ENCODE measurements at regions not wholly inside any gene's neighbourhood (a gene's known extent, or its start where the extent isn't known, plus 50 kb on each side); places are given as distances from the start of the nearest gene placed in this dataset.
"Not testable (repeated sequence)": the region's sequence is repeated elsewhere in the genome, so short reads cannot be mapped to it uniquely, and the experiment has no call there.

DNA sequence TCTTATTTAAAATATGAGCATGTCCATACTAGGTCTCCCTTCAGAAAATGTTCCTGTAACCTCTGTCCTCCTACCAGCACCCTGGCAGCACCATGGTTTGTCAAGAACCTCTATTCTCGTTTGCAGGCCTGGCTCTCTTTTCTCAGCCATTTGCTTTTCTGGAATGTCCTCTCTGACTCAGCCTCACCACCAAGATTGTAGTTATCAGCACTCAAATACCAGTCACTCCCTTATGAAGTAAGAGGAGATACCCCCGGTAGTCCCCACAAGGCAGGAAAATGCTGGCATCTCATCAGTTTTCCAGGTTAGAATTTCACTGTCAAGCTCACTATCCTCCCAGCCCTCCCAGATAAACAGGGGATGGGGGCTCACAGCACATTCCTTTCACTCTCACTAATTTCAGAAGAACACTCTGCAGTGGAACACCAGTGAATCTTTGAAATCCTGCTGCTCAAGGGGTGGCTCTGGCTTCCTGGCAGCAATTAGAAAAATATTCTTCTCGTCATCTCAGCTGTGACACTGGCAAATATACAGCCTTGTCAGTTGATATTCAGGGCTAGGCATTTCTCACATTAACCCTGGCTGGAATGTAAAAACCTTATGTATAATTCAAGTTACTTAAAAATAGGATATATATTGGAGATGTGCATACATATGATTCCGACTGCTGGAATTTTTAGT lies 129.2 kb downstream of the TBX18 start:
- no peaks in the 10 kb centered on the region for H3K36me3 ChIP-seq (ENCODE audit: control insufficient read depth in 2 of 2, extremely low read depth in 1 of 2, insufficient read depth in 2 of 2, low read length in 2 of 2)
- DNase-seq (ENCODE audit: low read depth, low spot score) (no peak), FAIRE-seq (no peak)
- H3K9ac ChIP-seq (ENCODE audit: control insufficient read depth, extremely low read depth, insufficient read depth, low read length) = no peak overlapping the region
- no peak for TF ChIP-seq EZH2 (IDR thresholded peaks at IDR 0.05; ENCODE audit: low read length)
- TF ChIP-seq, protein P1, sequence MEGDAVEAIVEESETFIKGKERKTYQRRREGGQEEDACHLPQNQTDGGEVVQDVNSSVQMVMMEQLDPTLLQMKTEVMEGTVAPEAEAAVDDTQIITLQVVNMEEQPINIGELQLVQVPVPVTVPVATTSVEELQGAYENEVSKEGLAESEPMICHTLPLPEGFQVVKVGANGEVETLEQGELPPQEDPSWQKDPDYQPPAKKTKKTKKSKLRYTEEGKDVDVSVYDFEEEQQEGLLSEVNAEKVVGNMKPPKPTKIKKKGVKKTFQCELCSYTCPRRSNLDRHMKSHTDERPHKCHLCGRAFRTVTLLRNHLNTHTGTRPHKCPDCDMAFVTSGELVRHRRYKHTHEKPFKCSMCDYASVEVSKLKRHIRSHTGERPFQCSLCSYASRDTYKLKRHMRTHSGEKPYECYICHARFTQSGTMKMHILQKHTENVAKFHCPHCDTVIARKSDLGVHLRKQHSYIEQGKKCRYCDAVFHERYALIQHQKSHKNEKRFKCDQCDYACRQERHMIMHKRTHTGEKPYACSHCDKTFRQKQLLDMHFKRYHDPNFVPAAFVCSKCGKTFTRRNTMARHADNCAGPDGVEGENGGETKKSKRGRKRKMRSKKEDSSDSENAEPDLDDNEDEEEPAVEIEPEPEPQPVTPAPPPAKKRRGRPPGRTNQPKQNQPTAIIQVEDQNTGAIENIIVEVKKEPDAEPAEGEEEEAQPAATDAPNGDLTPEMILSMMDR (optimal IDR thresholded peaks at IDR 0.05 in 1 of 3, IDR thresholded peaks at IDR 0.05 in 1 of 3, conservative IDR thresholded peaks at IDR 0.05 in 1 of 3; ENCODE audit: extremely low read depth in 1 of 3, insufficient read depth in 2 of 3, low read length in 3 of 3) = no peak
- dilution Hi-C loops (cut with MboI; ENCODE audit: extremely low pct_ligation_motif_present, low sequenced_read_pairs) = no loop called here
- no peaks in the 10 kb centered on the region for H3K79me2 ChIP-seq (ENCODE audit: control insufficient read depth, insufficient read depth, low read length)
- H3K4me2 ChIP-seq (ENCODE audit: control insufficient read depth, extremely low read depth, insufficient read depth, low read depth, low read length) = no peak overlapping the region
- no peak overlapping the region for H3K4me3 ChIP-seq (ENCODE audit: control insufficient read depth in 2 of 3, extremely low read depth in 1 of 3, insufficient read depth in 2 of 3, low read depth in 1 of 3, low read length in 3 of 3)
- no peaks in the 10 kb centered on the region for H3K9me3 ChIP-seq (ENCODE audit: control insufficient read depth, low read depth, low read length)
- no peaks in the 10 kb centered on the region for H4K20me1 ChIP-seq (ENCODE audit: control insufficient read depth, extremely low read depth, insufficient read depth, low read length)
- H3K27ac ChIP-seq (ENCODE audit: control insufficient read depth, insufficient read depth, low read length) = no peak overlapping the region
- H2AFZ ChIP-seq (ENCODE audit: control insufficient read depth, low read length) = no peak overlapping the region
- no peaks in the 10 kb centered on the region for H3K9me1 ChIP-seq (ENCODE audit: control insufficient read depth, extremely low read depth, insufficient read depth, low read length)
- H3K4me1 ChIP-seq (ENCODE audit: control insufficient read depth, extremely low read depth, insufficient read depth, low read length) = no peaks in the 10 kb centered on the region
- H3K27me3 ChIP-seq (ENCODE audit: control insufficient read depth, extremely low read depth, insufficient read depth, low read length) = no peaks in the 10 kb centered on the region

- no peaks in the 10 kb centered on the region for H3K27me3 ChIP-seq (ENCODE audit: control insufficient read depth, extremely low read depth, insufficient read depth, low read length)
- H3K9me1 ChIP-seq (ENCODE audit: control insufficient read depth, extremely low read depth, insufficient read depth, low read length) = no peaks in the 10 kb centered on the region
- no peak overlapping the region for H3K4me2 ChIP-seq (ENCODE audit: control insufficient read depth, extremely low read depth, insufficient read depth, low read depth, low read length)
- dilution Hi-C loops (cut with MboI; ENCODE audit: extremely low pct_ligation_motif_present, low sequenced_read_pairs) = no loop called here
- DNase-seq (ENCODE audit: low read depth, low spot score) = no peak
- H3K36me3 ChIP-seq (ENCODE audit: control insufficient read depth in 2 of 2, extremely low read depth in 1 of 2, insufficient read depth in 2 of 2, low read length in 2 of 2) = no peaks in the 10 kb centered on the region
- FAIRE-seq = no peak
- H4K20me1 ChIP-seq (ENCODE audit: control insufficient read depth, extremely low read depth, insufficient read depth, low read length) = no peaks in the 10 kb centered on the region
- no peak overlapping the region for H3K9ac ChIP-seq (ENCODE audit: control insufficient read depth, extremely low read depth, insufficient read depth, low read length)
- H3K9me3 ChIP-seq (ENCODE audit: control insufficient read depth, low read depth, low read length) = no peaks in the 10 kb centered on the region
- no peak overlapping the region for H2AFZ ChIP-seq (ENCODE audit: control insufficient read depth, low read length)
- no peaks in the 10 kb centered on the region for H3K79me2 ChIP-seq (ENCODE audit: control insufficient read depth, insufficient read depth, low read length)
- TF ChIP-seq, protein P1 (optimal IDR thresholded peaks at IDR 0.05 in 1 of 3, IDR thresholded peaks at IDR 0.05 in 1 of 3, conservative IDR thresholded peaks at IDR 0.05 in 1 of 3; ENCODE audit: extremely low read depth in 1 of 3, insufficient read depth in 2 of 3, low read length in 3 of 3) = no peak
- no peak for TF ChIP-seq EZH2 (IDR thresholded peaks at IDR 0.05; ENCODE audit: low read length)
- no peaks in the 10 kb centered on the region for H3K4me1 ChIP-seq (ENCODE audit: control insufficient read depth, extremely low read depth, insufficient read depth, low read length)
- H3K27ac ChIP-seq (ENCODE audit: control insufficient read depth, insufficient read depth, low read length) = no peak overlapping the region
- H3K4me3 ChIP-seq (ENCODE audit: control insufficient read depth in 2 of 3, extremely low read depth in 1 of 3, insufficient read depth in 2 of 3, low read depth in 1 of 3, low read length in 3 of 3) = no peak overlapping the region
Measured at GRCh38 chr6:84633771-84634170, 130.6 kb downstream of the TBX18 start.

- H3K27ac ChIP-seq (ENCODE audit: control insufficient read depth, insufficient read depth, low read length); H3K4me3 ChIP-seq (ENCODE audit: control insufficient read depth in 2 of 3, extremely low read depth in 1 of 3, insufficient read depth in 2 of 3, low read depth in 1 of 3, low read length in 3 of 3); H2AFZ ChIP-seq (ENCODE audit: control insufficient read depth, low read length); H4K20me1 ChIP-seq (ENCODE audit: control insufficient read depth, extremely low read depth, insufficient read depth, low read length); H3K27me3 ChIP-seq (ENCODE audit: control insufficient read depth, extremely low read depth, insufficient read depth, low read length); H3K79me2 ChIP-seq (ENCODE audit: control insufficient read depth, insufficient read depth, low read length); H3K4me1 ChIP-seq (ENCODE audit: control insufficient read depth, extremely low read depth, insufficient read depth, low read length); H3K4me2 ChIP-seq (ENCODE audit: control insufficient read depth, extremely low read depth, insufficient read depth, low read depth, low read length); dilution Hi-C loops (cut with MboI; ENCODE audit: extremely low pct_ligation_motif_present, low sequenced_read_pairs); H3K36me3 ChIP-seq (ENCODE audit: control insufficient read depth in 2 of 2, extremely low read depth in 1 of 2, insufficient read depth in 2 of 2, low read length in 2 of 2); H3K9ac ChIP-seq (ENCODE audit: control insufficient read depth, extremely low read depth, insufficient read depth, low read length); FAIRE-seq; H3K9me1 ChIP-seq (ENCODE audit: control insufficient read depth, extremely low read depth, insufficient read depth, low read length); H3K9me3 ChIP-seq (ENCODE audit: control insufficient read depth, low read depth, low read length); DNase-seq (ENCODE audit: low read depth, low spot score): not testable (repeated sequence)
Measured at GRCh38 chr6:84626527-84626926, 137.9 kb downstream of the TBX18 start.

All from keratinocyte (primary cell).